Cardiac fibroblast (primary cell): ENCODE measurements at regions not wholly inside any gene's neighbourhood (a gene's known extent, or its start where the extent isn't known, plus 50 kb on each side); places are given as distances from the start of the nearest gene placed in this dataset.

Source experiments
- DNase-seq, 2 donors: peaks; one replicate each; pipeline versions ENCODE4 v3.0.0 to v3.0.0-alpha.2; 2010; ENCODE audit warnings: low read depth in 2 of 2
- H3K4me3 ChIP-seq, 2 donors: replicated peaks in 1 of 2; 1 replicate in 1 of 2; 2 replicates in 1 of 2; pipeline ENCODE4 v1.5.1; 2011; ENCODE audit warnings: low read depth in 2 of 2, low read length in 2 of 2, mild to moderate bottlenecking in 2 of 2, moderate library complexity in 1 of 2
- CTCF ChIP-seq: IDR thresholded peaks from one replicate; pipeline ENCODE4 v1.5.1; 2011; ENCODE audit warnings: low read depth, mild to moderate bottlenecking, low read length, inconsistent platforms

- H3K4me3 ChIP-seq, result no peak overlapping the region
- DNase-seq, result peak; percentile 1 to 47
- no peak for TF ChIP-seq CTCF
These were observed 369.7 kb upstream of the SYT1 start for GRCh38 chr12:78494911-78495310.

DNA sequence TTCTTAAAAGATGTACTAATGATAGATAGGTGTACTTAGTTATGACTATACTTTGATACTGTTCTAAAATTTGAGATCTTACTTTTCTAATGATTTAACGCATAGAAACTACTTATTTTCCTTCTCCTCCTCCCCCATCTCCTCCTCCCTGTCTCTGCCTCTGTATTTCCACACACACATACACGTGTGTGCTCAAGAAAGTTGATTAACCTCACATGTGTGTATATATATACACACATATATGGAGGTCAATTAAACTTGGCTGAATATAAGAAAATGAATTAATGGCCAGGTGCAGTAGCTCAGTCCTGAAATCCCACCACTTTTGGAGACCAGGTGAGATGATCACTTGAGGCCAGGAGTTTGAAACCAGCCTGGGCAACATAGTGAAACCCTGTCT is 362.7 kb upstream of the SYT1 start:
- no peak for DNase-seq
- no peak overlapping the region for H3K4me3 ChIP-seq
- no peak for TF ChIP-seq CTCF

- no peak for TF ChIP-seq CTCF
- H3K4me3 ChIP-seq, result no peak overlapping the region
- DNase-seq, result no peak
These were observed 345.2 kb upstream of the SYT1 start for GRCh38 chr12:78519422-78519821.

DNA sequence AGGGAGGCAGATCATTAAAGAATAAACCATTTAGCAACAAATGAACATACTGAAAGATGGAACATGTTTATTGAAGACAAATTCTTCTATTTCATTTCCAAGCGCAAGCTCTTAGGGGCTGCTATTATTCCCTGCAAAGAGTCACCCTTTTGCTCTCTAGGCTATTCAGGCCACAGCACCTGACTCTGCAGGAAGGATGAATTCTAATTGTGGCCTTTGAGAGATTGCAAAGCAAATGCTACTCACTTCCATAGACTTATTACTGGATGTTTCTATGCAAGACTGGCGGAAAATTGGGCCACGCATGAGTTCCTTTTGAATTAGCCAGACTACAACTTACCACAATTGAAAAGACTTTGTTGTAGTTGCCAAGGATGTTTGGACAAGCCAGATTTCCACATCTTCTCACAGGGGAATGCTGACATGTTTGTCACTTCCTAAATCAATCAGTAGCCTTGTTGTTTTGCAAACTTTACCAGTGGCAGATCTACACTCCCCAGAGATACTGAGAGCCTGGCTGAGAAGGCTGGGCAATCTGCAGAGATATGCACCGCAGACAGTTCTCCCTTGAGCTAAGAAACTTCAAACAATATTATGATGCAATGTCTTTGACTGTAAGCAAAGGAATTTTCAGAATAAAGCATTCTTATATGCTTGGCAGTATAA is 334.3 kb upstream of the SYT1 start:
- DNase-seq, result peak; percentile 34 to 74
- TF ChIP-seq CTCF, result no peak
- no peak overlapping the region for H3K4me3 ChIP-seq

GRCh38 chr12:78531831-78532458 is 332.6 kb upstream of the SYT1 start:
- no peak overlapping the region for H3K4me3 ChIP-seq
- TF ChIP-seq CTCF, result no peak
- no peak for DNase-seq

- no peak for TF ChIP-seq CTCF
- no peak overlapping the region for H3K4me3 ChIP-seq
- no peak for DNase-seq
These were observed 330.3 kb upstream of the SYT1 start for GRCh38 chr12:78534311-78534710.
